RCC 7860 (cell line): ENCODE measurements at regions not wholly inside any gene's neighbourhood (a gene's known extent, or its start where the extent isn't known, plus 50 kb on each side); places are given as distances from the start of the nearest gene placed in this dataset.
"Not testable (repeated sequence)": the region's sequence is repeated elsewhere in the genome, so short reads cannot be mapped to it uniquely, and the experiment has no call there.

Experiments used
- DNase-seq: peaks from one replicate; pipeline ENCODE4 v3.0.0-alpha.2; 2015; ENCODE audit warnings: low spot score
- FAIRE-seq: peaks from 2 replicates; lab custom pipeline; 2012; peaks lifted over from hg19 to GRCh38; lab: Jason Lieb, UNC

DNA sequence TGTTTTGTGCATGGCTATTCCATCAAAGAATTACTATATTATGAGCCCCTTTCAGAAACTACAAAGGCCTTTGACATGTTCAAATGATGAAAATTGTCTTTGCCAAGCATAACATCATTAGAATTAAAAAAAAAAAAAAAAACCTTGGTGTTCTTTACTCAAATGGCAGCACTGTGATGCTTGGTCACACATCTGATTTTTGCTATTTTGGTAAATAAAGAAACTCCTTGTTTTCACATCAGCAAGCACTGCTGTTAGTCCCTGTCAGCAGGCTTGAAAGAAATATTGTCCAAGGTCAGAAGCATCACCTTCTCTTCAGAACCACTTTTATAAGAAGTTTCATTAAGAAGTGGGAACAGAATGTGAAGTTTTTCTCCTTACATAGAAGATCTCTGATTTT lies 537.3 kb downstream of the MFSD1 start:
- FAIRE-seq, result no peak

DNA sequence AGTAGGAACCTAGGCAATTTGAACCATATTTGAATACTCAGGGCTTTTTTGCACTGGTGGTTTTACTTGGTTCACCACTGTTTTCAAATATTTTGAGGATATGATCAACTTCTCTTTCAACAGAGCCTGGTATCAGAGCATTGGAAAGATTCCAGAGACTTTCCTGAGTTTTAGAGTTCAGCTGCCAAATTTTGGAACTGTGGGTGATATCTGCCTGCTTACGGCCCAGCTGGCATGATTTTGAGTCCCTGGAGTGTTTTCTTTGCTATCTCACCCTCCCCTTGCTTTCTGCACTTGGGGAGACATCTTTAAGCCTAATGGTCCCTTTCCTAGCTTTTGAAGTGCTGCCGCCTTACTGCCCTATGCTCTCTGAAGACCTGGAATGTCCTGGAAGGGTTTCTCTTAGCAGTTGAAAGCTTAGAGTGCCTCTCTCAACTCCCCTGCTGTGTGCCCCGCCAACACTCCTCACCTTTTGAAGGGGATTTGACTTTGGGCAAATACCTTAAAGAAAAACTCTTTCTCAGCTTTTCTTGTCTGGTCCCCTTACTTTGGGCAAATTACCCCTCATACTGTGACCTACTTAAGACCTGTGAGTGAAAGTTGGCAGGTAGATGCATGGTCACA lies 539.1 kb downstream of the MFSD1 start:
- no peak for DNase-seq
- FAIRE-seq, result no peak

More for the DNA sequence above, 537.3 kb downstream of the MFSD1 start:
- no peak for DNase-seq

DNA sequence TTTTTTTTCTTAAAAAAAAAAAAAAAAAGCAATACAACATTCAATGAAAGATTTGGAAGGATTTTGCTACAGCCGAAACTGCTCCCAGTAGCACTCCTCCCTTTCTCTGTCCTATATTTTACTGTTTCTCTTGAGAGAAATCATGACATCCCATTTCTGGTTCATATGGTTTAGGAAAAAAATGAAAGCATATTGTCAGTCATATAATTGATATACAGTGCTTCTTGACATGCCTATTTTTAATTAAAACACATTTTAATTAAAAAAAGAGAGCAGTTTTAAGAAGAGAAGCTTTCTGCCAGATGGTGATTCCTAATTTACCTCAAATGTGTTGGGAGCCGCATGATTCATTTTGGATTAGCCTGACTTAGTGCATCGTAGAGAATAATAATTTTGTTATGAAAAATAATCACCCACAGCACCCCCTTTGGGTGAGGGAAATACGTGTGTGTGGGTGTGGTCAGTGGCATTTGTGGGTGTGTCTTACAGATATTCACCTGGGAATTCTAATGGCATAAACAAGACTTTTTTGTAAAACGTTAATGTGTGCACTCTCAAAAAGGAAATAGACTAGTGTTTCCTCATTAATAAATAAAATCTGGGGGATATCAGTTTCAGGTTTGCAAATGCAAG lies 544.5 kb downstream of the MFSD1 start:
- DNase-seq (no peak), FAIRE-seq (no peak)

DNA sequence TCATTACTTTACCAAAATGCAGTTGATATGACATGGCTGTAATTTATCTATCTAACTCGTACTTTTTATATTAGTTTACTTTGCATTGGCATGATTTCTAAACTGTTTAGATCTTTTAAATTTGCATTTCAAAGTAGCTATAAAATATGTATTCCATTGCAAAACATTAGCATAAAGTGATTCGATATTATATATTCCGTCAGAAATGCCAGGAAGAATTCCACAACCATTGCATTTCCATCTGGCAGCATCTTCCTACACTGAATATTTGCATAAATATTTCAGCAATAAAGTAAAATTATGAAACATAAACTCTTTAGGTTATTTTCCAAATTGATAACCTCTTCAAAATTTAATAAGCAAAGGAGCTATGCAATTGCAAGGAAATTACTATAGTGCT lies 546.6 kb downstream of the MFSD1 start:
- FAIRE-seq (no peak), DNase-seq (no peak)

DNA sequence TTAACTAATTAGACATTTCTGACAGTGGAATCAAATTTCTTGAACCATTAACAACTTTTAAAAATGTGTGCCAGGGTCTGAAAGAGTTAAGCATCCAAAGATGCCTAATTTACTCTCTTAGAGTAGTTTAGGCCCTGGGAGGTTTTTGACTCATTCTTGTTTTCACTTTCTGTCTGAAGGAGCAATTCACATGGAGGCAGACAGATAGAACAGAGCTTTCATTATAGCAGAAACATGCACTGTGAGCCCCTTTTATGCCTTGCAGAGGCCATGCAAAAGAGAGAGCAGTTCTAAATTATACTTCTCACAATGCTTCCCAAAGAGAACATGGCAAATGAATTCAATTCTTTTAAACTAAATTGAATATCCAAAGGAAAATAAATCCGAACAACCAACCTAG lies 554.8 kb downstream of the MFSD1 start:
- DNase-seq (no peak), FAIRE-seq (no peak)

DNA sequence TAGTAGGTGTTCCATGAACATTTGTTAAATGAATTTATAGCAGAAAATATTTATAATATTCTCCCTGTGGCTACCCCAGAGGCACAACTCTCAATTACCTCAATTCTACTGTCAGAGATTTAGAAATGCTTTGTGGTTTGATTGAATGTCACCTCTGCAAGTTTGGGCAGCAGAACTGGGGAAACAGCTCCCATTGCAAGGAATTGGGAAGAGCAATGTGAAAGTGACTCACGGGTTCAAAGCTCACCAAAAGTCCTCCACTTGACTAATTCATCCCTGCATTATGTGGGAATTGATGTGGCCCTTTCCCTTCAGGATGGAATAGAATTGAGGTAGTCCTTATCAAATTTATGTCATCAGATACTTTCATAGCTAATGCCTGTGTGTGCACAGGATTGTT lies 562.7 kb downstream of the MFSD1 start:
- no peak for FAIRE-seq
- DNase-seq, result no peak

DNA sequence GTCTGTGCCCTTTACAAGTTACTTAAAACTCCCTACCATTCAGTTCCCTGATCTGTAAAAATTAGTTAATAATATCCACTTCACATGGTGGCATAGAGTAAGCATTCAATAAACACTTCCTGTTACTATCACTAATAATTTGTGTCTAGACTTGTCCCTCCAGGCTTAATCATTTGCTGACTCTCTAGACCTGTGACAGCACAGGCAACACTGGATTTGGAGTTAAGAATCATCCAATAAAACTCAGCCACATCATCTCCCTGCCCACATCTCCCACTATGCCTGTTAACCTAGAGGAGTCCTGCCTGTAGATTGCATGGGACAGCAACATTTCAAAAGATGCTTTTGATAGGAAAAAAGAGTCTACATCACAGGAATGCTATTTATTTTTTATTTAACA lies 564.6 kb downstream of the MFSD1 start:
- FAIRE-seq (no peak), DNase-seq (no peak)

DNA sequence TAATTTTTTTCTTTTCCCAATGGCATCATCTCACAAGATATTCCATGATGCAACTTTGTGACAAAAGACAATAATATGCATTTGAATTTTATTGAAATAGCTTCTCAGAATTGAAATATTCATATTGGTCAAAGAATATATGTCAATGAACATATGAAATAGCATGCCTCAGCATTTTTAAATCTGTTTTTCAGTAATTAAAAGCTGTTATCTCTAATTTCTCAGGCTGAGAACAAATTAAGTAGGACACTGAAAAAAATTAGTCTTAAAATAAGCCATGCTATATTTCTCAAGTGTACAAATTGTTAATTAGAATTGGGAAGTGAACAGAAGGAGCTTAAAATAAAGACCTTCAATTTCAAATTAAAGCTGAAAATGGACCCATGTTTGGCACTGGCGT lies 570.1 kb downstream of the MFSD1 start:
- DNase-seq (no peak), FAIRE-seq (no peak)

DNA sequence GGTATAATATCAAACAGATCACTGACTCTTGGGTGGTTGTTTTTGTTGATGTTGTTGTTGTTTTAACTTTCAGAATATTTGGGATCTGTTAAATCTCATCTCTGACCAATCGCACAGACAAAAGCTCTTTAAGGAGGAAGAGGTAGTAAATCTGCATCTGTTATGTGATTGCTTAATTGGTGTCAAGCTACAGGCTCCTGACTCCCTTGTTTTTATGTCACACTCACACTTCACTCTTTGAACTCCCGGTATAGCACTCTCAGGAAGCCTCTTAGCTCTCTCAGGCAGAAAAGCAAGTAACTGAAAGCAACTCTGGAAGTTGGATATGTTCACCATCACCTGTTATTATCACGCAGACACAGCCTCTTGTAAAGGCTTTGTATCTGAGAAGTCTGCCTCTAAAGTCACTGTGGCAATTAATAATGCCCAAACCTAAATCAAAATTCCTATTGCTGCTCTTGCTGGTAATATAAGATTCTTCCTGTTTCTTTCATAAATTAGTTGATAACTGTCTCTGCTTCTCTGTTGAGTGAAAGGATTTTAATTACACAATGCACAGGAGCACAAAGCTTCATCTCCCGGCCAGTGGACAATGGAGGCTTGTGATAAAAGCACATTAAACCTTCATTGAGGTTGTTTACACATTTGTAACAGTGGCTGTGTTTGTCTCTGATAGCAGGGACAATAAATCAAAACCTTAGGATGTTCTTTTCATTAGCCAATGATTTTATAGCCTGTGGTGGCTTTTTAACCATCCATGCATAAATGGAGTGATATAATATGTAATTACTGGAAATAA lies 576.7 kb downstream of the MFSD1 start:
- FAIRE-seq (no peak), DNase-seq (no peak)

DNA sequence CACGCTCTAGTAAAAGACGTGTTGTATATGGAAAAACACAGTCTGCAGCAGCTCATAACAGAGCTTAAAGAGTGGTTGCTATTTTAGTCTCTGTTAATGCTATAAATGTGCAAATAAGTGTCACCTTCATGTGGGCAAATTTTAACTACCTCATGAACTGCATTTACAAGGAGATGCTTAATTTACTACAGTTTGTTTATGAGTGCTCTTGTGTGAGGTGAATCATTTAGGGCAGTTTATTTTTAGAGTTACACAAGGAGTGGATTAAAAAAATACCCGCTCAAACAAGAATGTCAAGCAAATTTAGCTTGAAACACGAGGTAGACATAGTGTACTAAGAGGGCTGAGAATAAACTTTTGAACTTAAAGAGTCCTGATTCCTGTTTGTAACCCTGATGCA lies 579.0 kb downstream of the MFSD1 start:
- no peak for FAIRE-seq
- no peak for DNase-seq

DNA sequence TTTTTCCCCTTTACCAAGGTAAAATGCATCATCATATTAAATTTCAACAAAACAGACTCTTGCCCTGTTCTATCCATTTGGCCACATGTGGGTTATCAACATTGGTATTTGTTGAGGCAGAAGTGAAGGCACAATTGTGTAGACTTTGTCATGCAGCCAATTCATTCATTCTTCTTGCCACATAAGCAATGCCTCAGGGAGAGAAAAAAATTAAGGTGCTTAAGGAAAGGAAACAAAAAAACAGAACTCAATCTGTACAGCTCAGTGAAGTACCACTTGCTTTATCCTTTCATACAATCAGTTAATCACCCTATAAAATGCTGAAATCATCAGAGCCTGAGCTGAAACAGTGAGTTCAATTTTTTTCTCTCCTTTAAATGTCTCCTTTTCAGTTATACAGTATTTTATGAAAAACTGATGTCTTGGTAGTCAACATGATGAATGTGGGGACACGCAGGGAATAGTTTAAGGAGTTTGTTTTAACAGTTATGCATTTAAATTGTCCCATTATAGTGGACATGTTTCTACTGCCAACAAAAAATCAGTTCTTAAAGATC lies 588.9 kb downstream of the MFSD1 start:
- no peak for FAIRE-seq
- DNase-seq, result no peak

DNA sequence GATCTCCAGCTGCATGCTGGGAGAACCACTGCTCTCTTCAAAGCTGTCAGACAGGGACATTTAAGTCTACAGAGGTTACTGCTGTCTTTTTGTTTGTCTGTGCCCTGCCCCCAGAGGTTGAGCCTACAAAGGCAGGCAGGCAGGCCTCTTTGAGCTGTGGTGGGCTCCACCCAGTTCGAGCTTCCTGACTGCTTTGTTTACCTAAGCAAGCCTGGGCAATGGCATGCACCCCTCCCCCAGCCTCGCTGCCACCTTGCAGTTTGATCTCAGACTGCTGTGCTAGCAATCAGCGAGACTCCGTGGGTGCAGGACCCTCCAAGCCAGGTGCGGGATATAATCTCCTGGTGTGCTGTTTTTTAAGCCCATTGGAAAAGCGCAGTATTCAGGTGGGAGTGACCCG lies 591.0 kb upstream of the IL12A start:
- not testable (repeated sequence) for DNase-seq, FAIRE-seq

DNA sequence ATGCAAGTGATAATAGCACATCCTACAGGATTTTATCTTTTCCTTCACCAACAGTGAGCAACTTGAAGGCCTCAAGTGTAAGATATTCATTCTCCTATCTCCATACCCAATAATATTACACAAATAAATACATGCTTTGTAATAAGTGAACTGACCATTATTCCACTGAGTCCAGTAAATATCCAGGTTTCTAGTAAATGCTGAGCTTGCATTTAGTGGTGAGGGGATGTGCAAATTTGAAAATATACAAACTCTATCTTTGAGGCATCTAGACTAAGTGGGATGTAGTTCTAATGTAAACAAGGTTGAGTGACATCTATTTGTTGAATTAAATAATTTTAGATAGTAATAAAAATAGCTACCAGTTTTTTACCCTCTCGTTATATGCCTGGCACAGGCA lies 587.6 kb upstream of the IL12A start:
- no peak for FAIRE-seq
- DNase-seq, result no peak

DNA sequence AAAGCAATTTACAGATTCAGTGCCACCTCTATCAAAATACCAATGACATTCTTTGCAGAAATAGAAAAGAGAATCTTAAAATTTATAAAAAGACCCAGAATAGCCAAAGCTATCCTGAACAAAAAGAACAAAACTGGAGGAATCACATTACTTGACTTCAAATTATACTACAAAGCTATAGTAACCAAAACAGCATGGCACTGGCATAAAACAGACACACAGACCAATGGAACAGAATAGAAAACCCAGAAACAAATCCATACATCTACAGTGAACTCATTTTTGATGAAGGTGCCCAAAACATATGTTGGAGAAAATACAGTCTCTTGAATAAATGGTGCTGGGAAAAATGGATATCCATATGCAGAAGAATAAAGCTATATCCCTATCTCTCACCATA lies 578.9 kb upstream of the IL12A start:
- not testable (repeated sequence) for FAIRE-seq, DNase-seq

DNA sequence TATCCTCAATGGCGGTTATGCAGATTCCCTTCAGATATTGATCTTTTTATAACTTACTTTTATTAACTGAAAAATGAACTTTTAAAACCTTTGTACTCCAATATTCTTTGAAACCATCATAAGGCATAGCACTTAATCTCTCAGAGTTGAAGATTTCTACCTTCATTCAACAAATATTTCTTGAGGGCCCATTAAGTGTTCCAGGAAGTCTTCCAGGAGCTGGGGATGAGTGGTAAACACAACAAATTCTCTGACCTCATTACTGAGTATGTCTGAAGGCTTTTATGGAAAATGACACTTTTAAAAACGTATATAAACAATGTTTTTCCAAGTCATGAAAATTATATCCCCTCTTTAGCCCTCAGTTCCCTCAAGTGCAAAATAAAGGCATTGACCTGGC lies 575.3 kb upstream of the IL12A start:
- DNase-seq, result no peak
- no peak for FAIRE-seq

DNA sequence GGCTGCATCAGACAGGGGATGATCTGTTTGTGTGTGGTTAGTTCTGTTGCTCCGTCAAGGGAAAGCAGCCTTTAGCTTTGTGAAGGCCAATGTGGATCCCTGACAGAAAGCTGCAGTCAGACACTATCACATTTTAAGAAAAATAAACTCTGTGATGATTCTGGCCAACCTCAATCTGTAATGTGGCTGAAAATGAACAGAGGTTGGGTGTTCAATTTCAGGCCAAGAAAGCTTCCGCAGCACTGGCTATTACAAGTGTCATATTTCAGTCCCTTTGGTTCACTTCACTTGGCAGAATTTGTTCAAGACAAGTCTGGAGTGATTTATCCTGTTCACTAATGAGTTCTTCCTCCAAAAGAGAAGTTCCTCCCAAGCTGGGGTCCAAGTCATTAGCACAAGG lies 571.8 kb upstream of the IL12A start:
- no peak for DNase-seq
- FAIRE-seq, result no peak

DNA sequence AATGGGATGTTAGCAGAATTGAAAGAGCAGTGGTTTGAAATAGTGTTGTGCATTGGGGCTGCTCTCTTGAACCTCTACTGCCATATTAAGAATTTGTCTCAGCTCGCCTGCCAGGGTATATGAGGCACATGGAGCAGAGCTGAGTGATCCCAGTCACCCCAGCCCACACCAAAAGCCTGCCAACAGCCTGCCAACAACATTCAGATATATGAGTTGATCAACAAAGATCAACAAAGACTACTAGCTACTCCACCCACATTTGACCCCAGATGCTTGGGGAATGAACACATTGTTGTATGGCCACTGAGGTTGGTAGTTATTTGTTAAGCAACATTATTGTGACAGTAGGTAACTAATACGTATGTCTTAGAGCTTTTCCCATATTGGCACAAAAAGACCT lies 570.9 kb upstream of the IL12A start:
- DNase-seq (no peak), FAIRE-seq (no peak)

DNA sequence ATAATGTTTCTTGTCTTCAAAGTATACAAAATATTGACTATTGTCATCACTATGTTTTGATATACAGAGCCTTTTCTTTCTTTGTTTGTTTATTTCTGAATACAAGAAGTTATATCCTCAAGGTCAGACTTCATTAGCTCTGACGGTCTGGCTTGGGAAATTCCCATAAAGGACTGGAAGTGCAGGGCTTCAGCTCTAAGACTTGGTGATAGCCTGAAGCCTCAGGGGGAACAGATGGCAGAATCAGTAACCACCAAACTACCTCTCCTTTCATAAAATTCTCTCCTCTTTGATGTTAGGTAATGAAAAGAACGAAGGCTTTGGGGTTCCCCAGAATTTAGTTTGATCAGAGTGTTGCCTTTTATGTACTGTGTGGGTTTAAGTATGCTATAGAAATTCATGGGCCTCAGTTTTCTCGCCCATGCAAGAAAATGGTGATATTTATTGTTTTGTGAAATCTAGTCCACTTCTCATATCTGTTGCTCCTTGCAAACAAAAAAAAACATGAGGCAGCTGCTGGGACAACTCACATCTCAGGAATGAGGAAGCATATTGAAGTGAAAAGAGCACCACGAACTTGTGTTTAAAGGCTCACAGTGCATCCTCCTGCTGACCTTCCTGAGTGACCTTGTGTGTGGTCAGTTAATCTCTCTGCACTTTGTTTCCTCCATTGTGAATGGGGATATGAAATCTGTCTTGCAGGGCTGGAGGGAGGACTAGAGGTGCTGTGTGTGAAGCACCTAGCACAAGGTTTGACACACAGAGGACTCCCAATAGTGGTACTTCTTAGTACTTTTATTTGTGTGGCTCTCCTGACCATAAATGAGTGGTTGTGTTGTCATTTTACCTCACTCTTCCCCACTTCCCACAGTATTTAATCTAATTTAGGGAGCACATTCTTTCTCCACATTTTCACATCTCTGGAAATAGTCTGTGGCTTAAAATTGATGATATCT lies 569.8 kb upstream of the IL12A start:
- no peak for FAIRE-seq
- peak; percentile 9 for DNase-seq

DNA sequence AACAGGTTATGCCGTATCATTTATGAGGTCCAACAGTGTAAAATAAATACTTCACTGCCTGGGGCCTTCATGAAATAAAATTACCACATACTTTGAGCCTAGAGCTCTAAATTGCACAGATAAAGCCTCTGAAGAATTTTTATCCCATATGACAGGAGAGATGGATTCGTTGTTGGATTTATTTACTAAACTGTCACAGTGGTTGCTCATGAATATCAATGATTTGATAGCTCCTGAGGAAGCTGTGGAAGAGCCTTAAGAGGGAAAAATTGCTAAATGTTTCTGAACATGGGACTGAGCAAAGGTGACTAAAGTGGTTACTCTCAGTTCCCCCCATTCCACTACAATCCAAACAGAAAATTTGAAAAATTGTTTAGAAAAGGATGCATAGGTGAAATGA lies 558.9 kb upstream of the IL12A start:
- FAIRE-seq (no peak), DNase-seq (no peak)

DNA sequence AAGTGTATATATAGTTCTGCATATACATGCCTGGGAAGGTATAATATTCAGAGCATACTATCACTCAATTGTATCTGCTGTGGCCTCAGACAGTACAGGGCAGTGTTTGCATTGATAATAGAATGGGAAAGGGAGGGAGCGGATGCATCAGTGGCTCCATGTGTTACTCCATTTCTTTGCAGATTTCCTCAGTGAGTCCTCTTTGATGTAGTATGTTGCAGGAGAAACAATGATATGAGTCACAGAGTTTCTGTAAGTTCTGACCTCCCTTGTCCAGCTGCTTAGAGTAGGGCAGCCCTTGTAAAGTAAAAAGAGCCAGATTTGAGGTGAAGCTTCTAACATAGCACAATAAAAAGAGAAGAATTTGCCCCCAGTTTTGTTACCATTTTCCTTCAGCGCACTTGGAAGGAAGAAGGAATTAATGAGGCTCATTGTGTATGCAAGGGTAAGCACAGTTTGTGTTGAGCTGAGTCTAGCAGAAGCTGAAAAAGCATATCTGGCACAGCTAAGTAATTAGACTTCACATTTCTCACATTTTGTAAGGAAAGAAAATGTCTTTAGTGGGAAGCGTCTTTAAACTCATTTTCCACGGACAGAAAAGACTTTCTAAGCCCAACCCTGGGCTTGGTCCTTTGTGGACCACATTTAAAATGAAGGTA lies 555.8 kb upstream of the IL12A start:
- no peak for DNase-seq
- FAIRE-seq, result no peak
